NCI-H1092 treated with DMSO at 0.1 percent for 48 hours (cell line): ENCODE measurements at regions not wholly inside any gene's neighbourhood (a gene's known extent, or its start where the extent isn't known, plus 50 kb on each side); places are given as distances from the start of the nearest gene placed in this dataset.
"Not testable (repeated sequence)": the region's sequence is repeated elsewhere in the genome, so short reads cannot be mapped to it uniquely, and the experiment has no call there.

Experiments used
- DNase-seq: peaks from one replicate; lab custom pipeline; 2025; lab: John Stamatoyannopoulos, UW

DNA sequence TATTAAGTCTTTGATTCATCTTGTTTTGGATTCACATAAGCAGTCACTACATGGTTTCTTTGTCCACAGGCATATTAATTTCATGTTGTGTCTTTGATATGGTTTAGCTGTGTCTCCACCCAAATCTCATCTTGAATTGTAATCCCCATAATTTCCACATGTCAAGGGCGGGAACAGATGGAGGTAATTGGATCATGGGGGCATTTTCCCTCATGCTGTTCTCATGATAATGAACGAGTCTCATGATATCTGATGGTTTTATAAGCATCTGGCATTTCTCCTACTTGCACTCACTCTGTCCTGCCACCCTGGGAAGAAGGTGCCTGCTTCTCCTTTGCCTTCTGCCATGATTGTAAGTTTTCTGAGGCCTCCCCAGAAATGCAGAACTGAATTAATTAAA, 1811.2 kb upstream of the PCDH10 start:
- no peak for DNase-seq

DNA sequence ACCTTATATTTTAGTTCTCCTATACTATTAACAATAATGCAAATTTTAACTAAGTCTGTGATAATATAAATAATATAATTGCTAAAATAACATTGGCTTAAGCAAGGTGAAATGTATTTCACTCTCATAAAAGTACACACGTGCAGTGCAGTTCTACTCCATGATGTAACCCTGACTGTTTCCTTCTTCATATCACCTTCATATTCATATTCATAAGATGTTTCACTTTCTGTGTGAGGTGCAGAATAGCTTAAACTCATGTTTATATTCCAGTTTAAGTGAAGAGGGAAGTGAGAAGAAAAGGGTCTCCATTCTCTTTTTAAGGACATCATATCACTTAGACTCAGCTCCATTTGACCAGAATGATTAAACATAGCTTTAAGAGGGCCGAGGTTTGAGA, 1810.0 kb upstream of the PCDH10 start:
- no peak for DNase-seq

DNA sequence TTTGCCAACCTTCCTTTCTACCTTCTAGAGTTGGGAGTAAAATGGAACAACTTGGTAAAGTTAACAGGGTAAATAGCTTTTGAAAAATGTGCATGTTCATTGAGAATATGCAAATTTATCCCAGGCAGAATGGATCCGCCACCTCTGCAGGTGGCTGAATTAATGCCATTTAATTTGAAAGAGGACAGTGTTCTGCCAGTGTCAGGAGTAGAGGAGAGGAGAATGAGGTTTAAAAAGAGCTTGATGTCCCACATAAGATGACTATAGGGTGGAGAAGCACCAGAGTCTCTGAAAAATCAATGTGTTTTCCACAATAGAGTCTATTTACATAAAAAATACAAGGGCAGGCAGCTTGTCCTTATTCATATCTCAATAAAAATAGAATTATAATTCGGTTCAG, 1804.3 kb upstream of the PCDH10 start:
- no peak for DNase-seq

DNA sequence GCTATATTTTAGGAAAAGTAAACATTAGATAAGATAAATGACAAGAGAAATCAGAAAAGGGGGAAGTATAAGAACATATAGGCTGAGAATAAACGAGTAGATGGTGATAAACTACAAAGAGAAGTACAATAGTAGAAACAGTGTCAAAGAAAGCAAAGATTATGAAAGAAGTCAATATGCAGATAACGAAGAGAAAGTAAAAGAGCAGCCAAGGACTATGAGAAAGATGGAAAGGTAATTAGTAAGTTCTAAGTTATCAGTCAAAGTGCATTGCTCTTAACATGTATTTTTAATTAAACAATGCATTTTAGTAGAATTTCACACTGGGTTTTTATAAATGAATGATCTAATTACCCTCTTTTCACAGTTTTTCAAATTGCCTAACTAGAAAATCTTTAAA, 1801.3 kb upstream of the PCDH10 start:
- no peak for DNase-seq

- DNase-seq = no peak
Measured at GRCh38 chr4:131348263-131348662, 1800.8 kb upstream of the PCDH10 start.

GRCh38 chr4:131352371-131352770, 1796.7 kb upstream of the PCDH10 start:
- not testable (repeated sequence) for DNase-seq

- no peak for DNase-seq
Measured at GRCh38 chr4:131366714-131367113, 1782.4 kb upstream of the PCDH10 start.

DNA sequence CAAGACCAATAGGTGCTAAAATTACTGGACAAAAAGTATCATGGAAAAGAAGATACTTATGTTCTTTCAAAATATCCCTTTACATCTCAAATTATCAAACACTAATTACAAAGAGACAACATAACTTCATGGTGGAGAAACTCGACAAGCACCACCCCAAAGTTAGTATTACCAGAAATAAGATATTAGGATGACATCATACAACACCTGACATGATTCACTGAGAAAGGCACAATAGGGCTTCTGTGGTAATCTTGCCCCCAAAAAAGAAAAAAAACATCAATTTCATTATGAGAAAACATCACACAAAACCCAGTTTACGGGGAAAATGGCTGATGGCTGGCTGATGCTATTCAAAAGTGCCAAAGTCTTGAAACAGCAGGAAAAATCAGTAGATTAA, 1781.7 kb upstream of the PCDH10 start:
- no peak for DNase-seq

DNA sequence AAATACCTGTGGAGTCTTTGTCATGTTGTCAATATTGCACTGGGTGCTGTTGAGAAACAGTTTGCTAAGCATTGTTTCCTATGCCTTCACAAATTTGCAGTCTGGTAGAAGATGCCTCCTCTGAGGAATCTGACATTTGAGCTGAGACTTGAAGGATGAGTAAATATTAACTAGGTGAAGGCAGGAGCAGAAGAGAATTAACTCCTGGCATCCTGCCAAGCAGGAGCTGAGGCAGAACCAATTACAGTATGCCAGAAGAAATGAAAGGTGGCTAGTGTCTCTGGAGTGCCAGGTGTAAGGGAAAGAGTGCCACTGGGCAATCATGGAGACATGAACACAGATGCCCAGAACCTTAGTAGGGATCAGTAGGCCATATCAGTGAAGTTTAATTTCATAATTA, 1778.2 kb upstream of the PCDH10 start:
- DNase-seq = peak; percentile 63

GRCh38 chr4:131381055-131381454, 1768.0 kb upstream of the PCDH10 start:
- DNase-seq = no peak

DNA sequence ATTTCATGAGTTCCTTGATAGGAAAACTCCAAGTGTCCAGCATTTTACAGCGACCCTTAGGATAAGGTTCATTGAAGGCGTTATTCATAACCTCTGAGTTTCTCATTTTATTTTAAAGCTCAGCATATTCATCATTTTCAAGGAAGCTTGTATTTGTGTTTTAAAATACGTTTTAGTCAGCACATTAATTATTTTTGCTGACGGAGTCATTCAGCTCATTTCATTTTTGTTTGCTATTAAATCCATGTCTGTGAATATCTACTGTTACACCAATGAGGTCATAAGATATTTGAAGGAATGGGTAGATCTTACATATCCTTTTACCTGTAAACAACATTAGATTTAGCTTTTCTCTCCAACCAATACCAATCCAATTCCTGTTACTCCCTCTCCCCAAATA, 1766.3 kb upstream of the PCDH10 start:
- DNase-seq = no peak

- no peak for DNase-seq
Measured at GRCh38 chr4:131388277-131388676, 1760.8 kb upstream of the PCDH10 start.

DNA sequence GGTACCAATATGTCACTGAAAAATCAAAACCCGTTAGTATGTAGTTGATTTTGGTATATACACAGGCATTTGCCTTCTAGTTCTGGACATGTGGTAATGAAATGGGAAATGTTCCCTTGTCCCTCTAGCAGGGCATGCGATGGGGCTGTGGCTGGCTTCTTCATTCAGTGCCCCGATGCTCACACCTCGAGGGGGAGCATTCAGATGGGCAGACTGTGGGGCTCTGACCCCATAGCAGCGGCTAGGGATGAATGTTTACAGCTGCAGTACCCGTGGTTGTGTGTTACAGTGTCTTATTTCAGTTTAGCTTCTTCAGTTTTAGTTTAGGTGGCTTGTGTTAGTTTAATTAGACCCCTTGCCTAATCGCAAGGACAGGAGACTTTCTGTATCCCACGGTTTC, 1741.0 kb upstream of the PCDH10 start:
- no peak for DNase-seq

DNA sequence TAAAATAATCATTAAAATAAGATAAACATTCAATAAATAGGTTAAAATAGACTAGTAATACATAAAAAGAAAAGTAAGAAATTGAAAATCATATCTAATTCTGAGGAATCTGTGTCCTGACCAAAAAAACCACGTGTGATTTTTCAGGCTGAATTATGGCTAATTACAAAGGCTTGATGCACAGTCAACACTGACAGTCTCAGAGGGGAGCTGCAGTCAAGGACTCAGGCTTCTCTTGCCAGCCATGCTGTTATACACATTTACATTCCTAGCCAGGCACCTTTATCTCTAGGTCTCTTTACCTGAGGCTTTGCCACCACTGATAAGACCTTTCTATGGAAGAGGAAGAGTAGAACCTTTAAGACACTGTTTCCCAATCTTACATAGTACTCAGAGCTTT, 1737.7 kb upstream of the PCDH10 start:
- no peak for DNase-seq

DNA sequence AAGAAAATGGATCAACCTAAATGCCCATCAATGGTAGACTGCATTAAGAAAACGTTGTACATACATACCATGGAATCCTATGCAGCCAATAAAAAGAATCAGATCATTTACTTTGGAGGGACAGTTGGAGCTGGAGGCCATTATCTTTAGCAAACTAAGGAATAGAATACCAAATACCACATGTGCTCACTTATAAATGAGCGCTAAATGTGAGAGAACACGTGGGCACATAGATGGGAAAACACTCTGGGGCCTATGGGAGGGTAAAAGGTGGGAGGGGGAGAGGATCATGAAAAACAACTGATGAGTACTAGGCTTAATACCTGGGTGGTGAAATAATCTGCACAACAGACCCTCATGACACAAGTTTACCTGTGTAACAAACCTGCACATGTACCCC, 1729.9 kb upstream of the PCDH10 start:
- no peak for DNase-seq

GRCh38 chr4:131426023-131426758, 1722.9 kb upstream of the PCDH10 start:
- DNase-seq = no peak

DNA sequence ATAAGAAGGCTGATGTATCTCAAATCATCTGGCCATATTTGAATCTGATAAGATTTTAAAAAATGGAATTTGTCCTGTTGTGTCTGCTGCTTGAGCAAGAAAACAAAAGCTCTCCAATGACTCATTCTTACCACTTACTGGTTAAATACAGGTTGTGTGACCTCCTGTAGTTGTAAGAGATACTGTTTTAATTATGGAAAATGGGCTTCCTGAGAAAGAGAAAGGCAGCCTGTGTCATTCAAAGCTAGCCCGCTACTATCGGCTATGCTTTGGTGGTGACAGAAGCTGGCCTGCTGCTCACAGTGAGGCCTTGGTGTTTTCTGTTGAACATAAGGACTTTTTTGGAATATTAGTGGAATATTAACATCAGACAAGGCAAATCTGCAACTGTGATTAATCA, 1722.1 kb upstream of the PCDH10 start:
- DNase-seq = no peak

GRCh38 chr4:131430302-131430701, 1718.8 kb upstream of the PCDH10 start:
- no peak for DNase-seq

DNA sequence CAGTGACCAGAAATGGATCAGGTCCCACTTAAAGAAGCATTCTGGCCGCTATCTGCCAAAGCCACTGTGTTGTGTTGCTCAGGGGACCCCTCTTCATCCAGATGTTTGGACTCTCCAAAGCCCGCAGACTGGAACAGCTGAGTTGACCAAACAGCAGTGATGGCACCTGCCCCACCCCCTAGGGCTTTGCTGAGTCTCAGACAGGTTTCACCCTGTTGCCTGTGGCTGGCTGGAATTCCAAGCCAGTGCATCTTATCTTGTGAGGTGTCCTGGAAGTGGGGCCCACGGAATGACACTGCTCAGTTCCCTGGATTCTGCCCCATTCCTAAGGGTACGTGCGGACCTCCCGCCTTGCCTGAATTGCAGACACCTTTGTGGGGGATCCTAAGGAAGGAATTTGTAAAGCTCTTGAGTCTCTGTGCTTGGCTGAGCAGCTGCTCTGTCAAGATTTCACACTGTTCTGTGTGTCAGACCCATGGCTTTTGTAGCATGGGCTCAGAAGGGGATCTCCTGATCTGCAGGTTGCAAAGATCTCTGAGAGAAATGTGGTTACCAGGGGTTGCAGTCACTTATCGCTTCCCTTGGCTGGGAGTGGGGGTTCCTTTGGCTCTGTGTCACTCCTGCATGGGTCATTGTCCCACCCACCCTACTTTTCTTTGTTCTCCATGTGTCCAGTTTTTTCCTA, 1707.9 kb upstream of the PCDH10 start:
- DNase-seq = no peak

- DNase-seq = no peak
Measured at GRCh38 chr4:131447883-131448282, 1701.2 kb upstream of the PCDH10 start.

GRCh38 chr4:131450572-131451209, 1698.4 kb upstream of the PCDH10 start:
- DNase-seq = no peak

GRCh38 chr4:131459430-131460101, 1689.5 kb upstream of the PCDH10 start:
- no peak for DNase-seq

DNA sequence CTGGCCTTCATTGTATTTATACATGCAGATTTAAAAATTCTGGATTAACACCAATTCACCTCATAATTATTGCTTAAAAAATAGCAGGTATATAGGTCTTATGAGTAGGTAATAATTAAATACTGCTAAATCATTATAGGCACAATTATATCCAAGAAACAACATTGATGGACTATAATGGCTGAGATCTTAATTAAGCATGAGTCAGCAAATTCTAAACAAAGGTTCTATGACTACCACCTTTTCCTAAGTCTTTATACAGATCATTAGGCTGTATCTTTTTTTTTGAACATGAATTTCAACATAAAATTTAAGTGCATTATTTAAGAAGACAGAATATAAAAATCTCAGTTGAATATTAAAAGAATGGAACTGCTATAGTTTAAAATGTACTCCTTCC, 1678.7 kb upstream of the PCDH10 start:
- DNase-seq = no peak
